ENCODE measurements at regions not wholly inside any gene's neighbourhood (a gene's known extent, or its start where the extent isn't known, plus 50 kb on each side); places are given as distances from the start of the nearest gene placed in this dataset.

GRCh38 chr11:25441421-25441820 is 890.5 kb upstream of the ANO3 start:
- TF ChIP-seq CTCF (IDR thresholded peaks at IDR 0.05; ENCODE audit: low read length), result no peak
- TF ChIP-seq EZH2 (IDR thresholded peaks at IDR 0.05; ENCODE audit: borderline replicate concordance, low read length), result no peak
